ENCODE measurements at regions not wholly inside any gene's neighbourhood (a gene's known extent, or its start where the extent isn't known, plus 50 kb on each side); places are given as distances from the start of the nearest gene placed in this dataset.

DNA sequence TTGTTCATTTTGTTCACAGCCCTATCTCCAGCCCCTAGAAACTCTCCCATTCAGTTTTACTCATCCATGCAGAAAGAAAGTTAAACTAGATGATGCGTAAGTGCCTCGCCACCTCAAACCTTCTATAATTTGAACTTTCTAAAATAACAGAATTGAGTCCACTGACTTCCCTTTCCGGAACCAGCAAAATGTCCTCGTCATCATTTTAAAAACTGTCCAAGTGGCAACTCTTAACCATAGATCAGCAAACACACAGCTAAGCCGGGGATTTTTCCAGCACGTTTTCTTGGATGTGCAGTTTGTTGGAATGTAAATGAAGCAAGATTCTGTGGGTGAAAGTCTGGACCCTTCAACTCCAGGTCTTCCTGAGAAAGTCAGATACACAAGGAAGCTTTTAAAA is 369.7 kb upstream of the ERCC4 start:
- DNase-seq (no peak), FAIRE-seq (no peak)
- H3K9me3 ChIP-seq (ENCODE audit: control insufficient read depth in 2 of 2, insufficient read depth in 1 of 2, low read depth in 1 of 2, low read length in 1 of 2) = no peaks in the 10 kb centered on the region
- H3K27me3 ChIP-seq (ENCODE audit: control insufficient read depth in 3 of 3, insufficient read depth in 3 of 3, low read length in 3 of 3) = no peaks in the 10 kb centered on the region
- no peaks in the 10 kb centered on the region for H3K36me3 ChIP-seq (ENCODE audit: control insufficient read depth in 3 of 3, insufficient read depth in 2 of 3, low read depth in 1 of 3, low read length in 3 of 3)
- WGBS, 3 donors = 87 to 92% (median 87%) methylated on average over 6 of the region's 6 CpGs
- H3K4me1 ChIP-seq (ENCODE audit: control insufficient read depth in 3 of 3, insufficient read depth in 2 of 3, low read depth in 1 of 3, low read length in 2 of 3) = no peaks in the 10 kb centered on the region
- no peak overlapping the region for H3K4me3 ChIP-seq (ENCODE audit: low read depth in 1 of 3, low read length in 3 of 3)
- no peak overlapping the region for H3K27ac ChIP-seq (ENCODE audit: low read depth in 1 of 3, low read length in 2 of 3)

DNA sequence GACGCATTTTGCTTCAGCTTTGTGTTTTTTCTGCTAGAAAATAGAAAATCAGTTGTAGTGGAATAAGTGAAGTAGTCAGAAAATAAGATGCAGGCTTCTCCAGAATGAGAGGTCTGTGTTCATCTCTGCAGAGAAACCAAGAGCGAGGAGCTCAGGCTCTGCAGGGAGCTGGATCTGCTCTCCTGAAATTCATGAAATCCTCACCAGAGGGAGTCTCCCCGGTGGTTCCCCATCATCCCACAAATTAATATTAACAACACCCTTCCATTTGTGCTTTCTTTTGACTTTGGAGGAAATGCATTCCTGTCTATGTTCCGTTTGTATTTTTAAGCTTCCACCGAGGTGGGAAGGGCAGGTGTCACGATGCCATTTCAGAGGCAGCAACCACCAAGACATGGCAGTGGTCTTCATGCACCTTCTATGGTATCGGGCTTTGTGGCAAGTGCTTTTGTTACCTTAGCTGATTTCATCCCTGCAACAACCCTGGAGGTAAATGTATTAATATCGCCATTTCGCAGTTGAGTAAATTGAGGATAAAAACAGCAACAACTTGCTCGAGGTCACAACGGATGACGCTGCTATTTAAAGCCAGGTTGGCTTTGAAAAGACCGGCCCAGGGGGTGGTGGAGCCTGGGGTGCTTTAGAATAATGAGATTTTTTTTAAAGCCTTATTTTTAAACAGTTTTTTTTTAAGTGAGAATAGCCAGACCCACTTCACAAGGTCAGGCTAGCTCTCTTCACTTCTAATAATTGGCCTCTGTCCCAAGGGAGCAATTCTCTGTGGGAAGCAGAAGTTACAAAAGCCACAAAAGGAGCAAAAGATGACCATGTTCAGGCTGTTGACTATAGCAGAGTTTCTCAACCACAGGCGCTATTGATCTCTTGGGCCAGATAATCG is 367.6 kb upstream of the ERCC4 start:
- Histone ChIP-seq H3K27me3 (ENCODE audit: control insufficient read depth in 3 of 3, insufficient read depth in 3 of 3, low read length in 3 of 3) (no peaks in the 10 kb centered on the region), H3K4me3 (ENCODE audit: low read depth in 1 of 3, low read length in 3 of 3) (no peak overlapping the region), H3K4me1 (ENCODE audit: control insufficient read depth in 3 of 3, insufficient read depth in 2 of 3, low read depth in 1 of 3, low read length in 2 of 3) (no peaks in the 10 kb centered on the region), H3K36me3 (ENCODE audit: control insufficient read depth in 3 of 3, insufficient read depth in 2 of 3, low read depth in 1 of 3, low read length in 3 of 3) (no peaks in the 10 kb centered on the region), H3K27ac (ENCODE audit: low read depth in 1 of 3, low read length in 2 of 3) (no peak overlapping the region), H3K9me3 (ENCODE audit: control insufficient read depth in 2 of 2, insufficient read depth in 1 of 2, low read depth in 1 of 2, low read length in 1 of 2) (no peaks in the 10 kb centered on the region)
- WGBS, 3 donors = 69 to 82% (median 79%) methylated on average over 15 of the region's 15 CpGs
- FAIRE-seq (no peak), DNase-seq (no peak)

DNA sequence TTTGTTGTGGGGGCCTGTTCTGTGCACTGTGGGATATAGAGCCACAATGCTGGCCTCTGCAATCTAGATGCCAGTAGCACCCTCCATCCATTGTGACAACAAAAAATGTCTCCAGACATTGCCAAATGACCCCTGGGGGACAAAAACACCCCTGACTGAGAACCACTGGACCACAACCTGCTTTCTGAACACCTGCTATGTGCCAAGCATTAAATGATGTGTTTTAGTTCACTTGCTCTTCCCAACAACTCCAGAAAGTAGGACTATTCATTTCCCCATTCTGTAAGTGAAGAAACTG is 367.0 kb upstream of the ERCC4 start:
- DNase-seq (no peak), FAIRE-seq (no peak)
- Histone ChIP-seq H3K27me3 (ENCODE audit: control insufficient read depth in 3 of 3, insufficient read depth in 3 of 3, low read length in 3 of 3) (no peaks in the 10 kb centered on the region), H3K9me3 (ENCODE audit: control insufficient read depth in 2 of 2, insufficient read depth in 1 of 2, low read depth in 1 of 2, low read length in 1 of 2) (no peaks in the 10 kb centered on the region), H3K36me3 (ENCODE audit: control insufficient read depth in 3 of 3, insufficient read depth in 2 of 3, low read depth in 1 of 3, low read length in 3 of 3) (no peaks in the 10 kb centered on the region), H3K4me1 (ENCODE audit: control insufficient read depth in 3 of 3, insufficient read depth in 2 of 3, low read depth in 1 of 3, low read length in 2 of 3) (no peaks in the 10 kb centered on the region), H3K27ac (ENCODE audit: low read depth in 1 of 3, low read length in 2 of 3) (no peak overlapping the region), H3K4me3 (ENCODE audit: low read depth in 1 of 3, low read length in 3 of 3) (no peak overlapping the region)

DNA sequence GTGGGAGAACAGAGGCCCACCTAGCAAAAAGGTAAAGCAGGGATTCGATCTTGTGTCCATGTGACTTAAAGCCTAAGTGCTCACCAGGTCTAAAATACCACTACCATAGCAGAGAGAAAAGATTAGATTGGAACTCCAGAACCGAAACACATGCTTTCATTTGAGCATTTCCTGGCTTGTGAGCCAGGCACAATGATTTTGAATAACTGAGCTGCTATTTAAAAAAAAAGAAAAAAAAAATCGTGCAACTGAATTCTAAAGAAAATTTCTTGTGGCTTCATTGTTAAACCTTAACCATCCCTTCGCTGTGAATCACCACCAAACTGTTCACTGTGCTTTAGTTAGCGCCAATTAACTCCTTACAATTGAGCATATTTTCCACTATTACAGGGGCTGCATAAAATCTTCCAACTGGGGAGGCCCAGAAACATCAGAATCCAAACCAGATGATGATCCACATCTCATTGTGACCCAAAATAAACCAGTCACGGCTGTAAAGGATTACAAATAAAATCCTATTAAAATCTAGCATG is 366.4 kb upstream of the ERCC4 start:
- Histone ChIP-seq H3K27ac (ENCODE audit: low read depth in 1 of 3, low read length in 2 of 3) (no peak overlapping the region), H3K27me3 (ENCODE audit: control insufficient read depth in 3 of 3, insufficient read depth in 3 of 3, low read length in 3 of 3) (no peaks in the 10 kb centered on the region), H3K4me3 (ENCODE audit: low read depth in 1 of 3, low read length in 3 of 3) (no peak overlapping the region), H3K9me3 (ENCODE audit: control insufficient read depth in 2 of 2, insufficient read depth in 1 of 2, low read depth in 1 of 2, low read length in 1 of 2) (no peaks in the 10 kb centered on the region), H3K4me1 (ENCODE audit: control insufficient read depth in 3 of 3, insufficient read depth in 2 of 3, low read depth in 1 of 3, low read length in 2 of 3) (no peaks in the 10 kb centered on the region), H3K36me3 (ENCODE audit: control insufficient read depth in 3 of 3, insufficient read depth in 2 of 3, low read depth in 1 of 3, low read length in 3 of 3) (no peaks in the 10 kb centered on the region)
- 71 to 81% (median 78%) methylated on average over 6 of the region's 6 CpGs for WGBS, 3 donors
- DNase-seq (no peak), FAIRE-seq (no peak)

GRCh38 chr16:13554005-13554404 is 365.9 kb upstream of the ERCC4 start:
- Histone ChIP-seq H3K9me3 (ENCODE audit: control insufficient read depth in 2 of 2, insufficient read depth in 1 of 2, low read depth in 1 of 2, low read length in 1 of 2) (no peaks in the 10 kb centered on the region), H3K27me3 (ENCODE audit: control insufficient read depth in 3 of 3, insufficient read depth in 3 of 3, low read length in 3 of 3) (no peaks in the 10 kb centered on the region), H3K4me1 (ENCODE audit: control insufficient read depth in 3 of 3, insufficient read depth in 2 of 3, low read depth in 1 of 3, low read length in 2 of 3) (no peaks in the 10 kb centered on the region), H3K27ac (ENCODE audit: low read depth in 1 of 3, low read length in 2 of 3) (no peak overlapping the region), H3K4me3 (ENCODE audit: low read depth in 1 of 3, low read length in 3 of 3) (no peak overlapping the region), H3K36me3 (ENCODE audit: control insufficient read depth in 3 of 3, insufficient read depth in 2 of 3, low read depth in 1 of 3, low read length in 3 of 3) (no peaks in the 10 kb centered on the region)
- FAIRE-seq = no peak
- no peak for DNase-seq

GRCh38 chr16:13554643-13555042 is 365.3 kb upstream of the ERCC4 start:
- H3K4me1 ChIP-seq (ENCODE audit: control insufficient read depth in 3 of 3, insufficient read depth in 2 of 3, low read depth in 1 of 3, low read length in 2 of 3) = no peaks in the 10 kb centered on the region
- DNase-seq = no peak
- H3K4me3 ChIP-seq (ENCODE audit: low read depth in 1 of 3, low read length in 3 of 3) = no peak overlapping the region
- no peaks in the 10 kb centered on the region for H3K36me3 ChIP-seq (ENCODE audit: control insufficient read depth in 3 of 3, insufficient read depth in 2 of 3, low read depth in 1 of 3, low read length in 3 of 3)
- 80 to 88% (median 81%) methylated on average over 5 of the region's 5 CpGs for WGBS, 3 donors
- no peak overlapping the region for H3K27ac ChIP-seq (ENCODE audit: low read depth in 1 of 3, low read length in 2 of 3)
- H3K9me3 ChIP-seq (ENCODE audit: control insufficient read depth in 2 of 2, insufficient read depth in 1 of 2, low read depth in 1 of 2, low read length in 1 of 2) = no peaks in the 10 kb centered on the region
- no peak for FAIRE-seq
- no peaks in the 10 kb centered on the region for H3K27me3 ChIP-seq (ENCODE audit: control insufficient read depth in 3 of 3, insufficient read depth in 3 of 3, low read length in 3 of 3)

- H3K27ac ChIP-seq (ENCODE audit: low read depth in 1 of 3, low read length in 2 of 3) = no peak overlapping the region
- H3K36me3 ChIP-seq (ENCODE audit: control insufficient read depth in 3 of 3, insufficient read depth in 2 of 3, low read depth in 1 of 3, low read length in 3 of 3) = no peaks in the 10 kb centered on the region
- H3K4me3 ChIP-seq (ENCODE audit: low read depth in 1 of 3, low read length in 3 of 3) = no peak overlapping the region
- DNase-seq (no peak), FAIRE-seq (no peak)
- WGBS, 3 donors = 68 to 73% (median 72%) methylated on average over 8 of the region's 8 CpGs
- H3K9me3 ChIP-seq (ENCODE audit: control insufficient read depth in 2 of 2, insufficient read depth in 1 of 2, low read depth in 1 of 2, low read length in 1 of 2) = no peaks in the 10 kb centered on the region
- no peaks in the 10 kb centered on the region for H3K27me3 ChIP-seq (ENCODE audit: control insufficient read depth in 3 of 3, insufficient read depth in 3 of 3, low read length in 3 of 3)
- H3K4me1 ChIP-seq (ENCODE audit: control insufficient read depth in 3 of 3, insufficient read depth in 2 of 3, low read depth in 1 of 3, low read length in 2 of 3) = no peaks in the 10 kb centered on the region
Measured at GRCh38 chr16:13557418-13557817, 362.5 kb upstream of the ERCC4 start.

DNA sequence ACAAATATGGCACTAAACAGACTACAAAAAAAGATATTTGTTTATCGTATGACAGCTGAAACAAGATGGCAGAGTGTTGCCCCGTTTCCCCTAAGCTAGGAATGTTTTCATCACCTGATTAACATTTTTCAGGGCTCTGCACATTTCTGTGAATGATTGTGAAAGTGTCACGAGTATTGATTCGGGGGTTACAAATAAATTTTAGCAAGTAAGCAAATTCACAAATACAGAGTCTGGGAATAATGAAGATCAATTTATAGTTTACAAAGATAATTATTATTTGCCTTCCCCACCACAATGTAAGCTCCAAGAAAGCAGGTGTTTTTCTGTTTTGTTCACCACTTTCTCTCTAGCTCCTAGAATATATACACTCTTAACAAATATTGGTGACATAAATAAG is 361.2 kb upstream of the ERCC4 start:
- Histone ChIP-seq H3K27ac (ENCODE audit: low read depth in 1 of 3, low read length in 2 of 3) (no peak overlapping the region), H3K27me3 (ENCODE audit: control insufficient read depth in 3 of 3, insufficient read depth in 3 of 3, low read length in 3 of 3) (no peaks in the 10 kb centered on the region), H3K4me3 (ENCODE audit: low read depth in 1 of 3, low read length in 3 of 3) (no peak overlapping the region), H3K9me3 (ENCODE audit: control insufficient read depth in 2 of 2, insufficient read depth in 1 of 2, low read depth in 1 of 2, low read length in 1 of 2) (no peaks in the 10 kb centered on the region), H3K36me3 (ENCODE audit: control insufficient read depth in 3 of 3, insufficient read depth in 2 of 3, low read depth in 1 of 3, low read length in 3 of 3) (no peaks in the 10 kb centered on the region), H3K4me1 (ENCODE audit: control insufficient read depth in 3 of 3, insufficient read depth in 2 of 3, low read depth in 1 of 3, low read length in 2 of 3) (no peaks in the 10 kb centered on the region)
- FAIRE-seq (no peak), DNase-seq (no peak)
- 68 to 73% (median 71%) methylated on average over 4 of the region's 4 CpGs for WGBS, 3 donors

DNA sequence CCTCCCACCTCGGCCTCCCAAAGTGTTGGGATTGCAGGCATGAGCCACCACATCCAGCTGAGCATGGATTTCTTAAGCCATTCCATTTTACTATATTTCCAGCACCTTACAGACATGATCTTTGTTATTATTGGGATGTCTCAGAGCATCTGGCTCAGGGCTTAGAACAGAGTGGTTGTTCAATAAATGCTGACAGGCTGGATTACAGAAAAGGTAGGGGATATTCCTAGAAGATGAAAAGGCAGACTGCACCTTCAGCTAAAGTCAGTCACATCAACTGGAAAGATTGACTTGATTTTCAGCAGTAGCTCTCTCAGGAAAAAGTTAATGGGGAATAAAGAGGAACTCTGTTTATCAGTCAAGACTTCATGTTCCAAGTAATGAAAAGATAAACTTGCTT is 360.3 kb upstream of the ERCC4 start:
- H3K9me3 ChIP-seq (ENCODE audit: control insufficient read depth in 2 of 2, insufficient read depth in 1 of 2, low read depth in 1 of 2, low read length in 1 of 2) = no peaks in the 10 kb centered on the region
- no peak overlapping the region for H3K4me3 ChIP-seq (ENCODE audit: low read depth in 1 of 3, low read length in 3 of 3)
- no peaks in the 10 kb centered on the region for H3K4me1 ChIP-seq (ENCODE audit: control insufficient read depth in 3 of 3, insufficient read depth in 2 of 3, low read depth in 1 of 3, low read length in 2 of 3)
- no peak overlapping the region for H3K27ac ChIP-seq (ENCODE audit: low read depth in 1 of 3, low read length in 2 of 3)
- 22 to 61% (median 33%) methylated on average over 1 of the region's 1 CpG for WGBS, 3 donors
- DNase-seq (no peak), FAIRE-seq (no peak)
- H3K27me3 ChIP-seq (ENCODE audit: control insufficient read depth in 3 of 3, insufficient read depth in 3 of 3, low read length in 3 of 3) = no peaks in the 10 kb centered on the region
- H3K36me3 ChIP-seq (ENCODE audit: control insufficient read depth in 3 of 3, insufficient read depth in 2 of 3, low read depth in 1 of 3, low read length in 3 of 3) = no peaks in the 10 kb centered on the region

Measured in small intestine (tissue), 7 donors.